ENCODE measurements at regions not wholly inside any gene's neighbourhood (a gene's known extent, or its start where the extent isn't known, plus 50 kb on each side); places are given as distances from the start of the nearest gene placed in this dataset.

- TF ChIP-seq POLR2AphosphoS5 (IDR thresholded peaks at IDR 0.05) = no peak
- TF ChIP-seq CTCF (IDR thresholded peaks at IDR 0.05) = no peak
- TF ChIP-seq EP300 (IDR thresholded peaks at IDR 0.05) = no peak
- TF ChIP-seq POLR2A (IDR thresholded peaks at IDR 0.05) = no peak
Measured at GRCh38 chr7:79979437-79979836, 155.2 kb upstream of the GNAI1 start.

Data from stomach (tissue), 4 donors.